Spleen (tissue), 7 donors: ENCODE measurements at regions not wholly inside any gene's neighbourhood (a gene's known extent, or its start where the extent isn't known, plus 50 kb on each side); places are given as distances from the start of the nearest gene placed in this dataset.

Experiments
- POLR2AphosphoS5 ChIP-seq, 3 donors: sonication (generic); formaldehyde crosslinking; IDR thresholded peaks; one replicate each; pipeline ENCODE4 v1.5.1; 2017; ENCODE audit warnings: antibody characterized with exemption in 3 of 3
- TF ChIP-seq, protein P1 (sequence below), 11 experiments: fragments of 200-600 bp in 7 of 11; fragments of 450-650 bp in 4 of 11; sonication (generic) in 4 of 11; IDR thresholded peaks in 8 of 11; conservative IDR thresholded peaks in 3 of 11; 1 replicate in 7 of 11; 2 replicates in 4 of 11; pipeline versions ENCODE4 v1.4.0 to v1.8.0; 2016 to 2021; ENCODE audit warnings: antibody characterized with exemption in 11 of 11, inconsistent platforms in 4 of 11, mild to moderate bottlenecking in 1 of 11
- donor health status: DM: no; HTN: no; CAD: no; lungs with moderate emphysema.
- donor health status: DM: no; HTN: no; CAD: no.
- donor health status: DM: no; HTN: no; CAD: no.

DNA sequence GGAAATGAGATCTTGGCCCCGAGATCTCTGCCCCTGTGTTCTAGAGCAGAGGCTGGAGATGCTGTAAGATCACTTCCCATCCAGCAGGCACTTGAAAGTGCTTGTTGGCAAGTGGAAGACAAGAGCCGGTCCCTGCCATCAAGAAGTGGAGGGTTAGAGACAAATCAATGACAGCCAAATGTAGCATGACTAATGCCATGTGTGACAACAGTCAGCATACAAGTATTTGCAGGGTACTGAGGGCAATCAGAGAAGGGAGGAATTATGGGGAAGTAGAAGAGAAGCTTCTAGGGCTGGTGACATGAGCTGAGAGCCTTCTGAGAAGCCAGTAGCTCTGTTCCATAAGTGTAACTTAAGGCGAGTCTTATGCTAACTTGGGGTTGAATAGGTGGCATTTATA is 58.6 kb downstream of the TMEM17 start:
- TF ChIP-seq, protein P1, sequence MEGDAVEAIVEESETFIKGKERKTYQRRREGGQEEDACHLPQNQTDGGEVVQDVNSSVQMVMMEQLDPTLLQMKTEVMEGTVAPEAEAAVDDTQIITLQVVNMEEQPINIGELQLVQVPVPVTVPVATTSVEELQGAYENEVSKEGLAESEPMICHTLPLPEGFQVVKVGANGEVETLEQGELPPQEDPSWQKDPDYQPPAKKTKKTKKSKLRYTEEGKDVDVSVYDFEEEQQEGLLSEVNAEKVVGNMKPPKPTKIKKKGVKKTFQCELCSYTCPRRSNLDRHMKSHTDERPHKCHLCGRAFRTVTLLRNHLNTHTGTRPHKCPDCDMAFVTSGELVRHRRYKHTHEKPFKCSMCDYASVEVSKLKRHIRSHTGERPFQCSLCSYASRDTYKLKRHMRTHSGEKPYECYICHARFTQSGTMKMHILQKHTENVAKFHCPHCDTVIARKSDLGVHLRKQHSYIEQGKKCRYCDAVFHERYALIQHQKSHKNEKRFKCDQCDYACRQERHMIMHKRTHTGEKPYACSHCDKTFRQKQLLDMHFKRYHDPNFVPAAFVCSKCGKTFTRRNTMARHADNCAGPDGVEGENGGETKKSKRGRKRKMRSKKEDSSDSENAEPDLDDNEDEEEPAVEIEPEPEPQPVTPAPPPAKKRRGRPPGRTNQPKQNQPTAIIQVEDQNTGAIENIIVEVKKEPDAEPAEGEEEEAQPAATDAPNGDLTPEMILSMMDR (IDR thresholded peaks at IDR 0.05 in 8 of 11, conservative IDR thresholded peaks at IDR 0.05 in 3 of 11), result no peak
- TF ChIP-seq POLR2AphosphoS5 (IDR thresholded peaks at IDR 0.05), result no peak
